Esophagus squamous epithelium (tissue), 5 donors: ENCODE measurements at regions not wholly inside any gene's neighbourhood (a gene's known extent, or its start where the extent isn't known, plus 50 kb on each side); places are given as distances from the start of the nearest gene placed in this dataset.
A peak's percentile ranks its signal among the peaks of the same experiment; 100 is the strongest.

ENCODE experiments used
- DNase-seq: peaks from one replicate; lab custom pipeline; 2025; lab: John Stamatoyannopoulos, UW
- H3K27ac ChIP-seq, 4 donors: fragments of 200-600 bp; sonication (generic); one replicate each; pipeline ENCODE4 v1.5.1; 2016 to 2019; ENCODE audit warnings: mild to moderate bottlenecking in 1 of 4
- H3K27me3 ChIP-seq, 4 donors: fragments of 200-600 bp; sonication (generic); 1 replicate in 3 of 4; 2 replicates in 1 of 4; pipeline versions ENCODE4 v1.5.1 to v1.6.0; 2017 to 2021; ENCODE audit warnings: antibody characterized with exemption in 1 of 4
- H3K36me3 ChIP-seq, 3 donors: fragments of 200-600 bp; sonication (generic); one replicate each; pipeline ENCODE4 v1.5.1; 2016 to 2019
- H3K4me1 ChIP-seq, 3 donors: fragments of 200-600 bp; sonication (generic); one replicate each; pipeline ENCODE4 v1.5.1; 2017 to 2019
- H3K4me3 ChIP-seq, 4 donors: fragments of 200-600 bp; sonication (generic); 1 replicate in 3 of 4; 2 replicates in 1 of 4; pipeline ENCODE4 v1.5.1; 2016 to 2019; ENCODE audit warnings: mild to moderate bottlenecking in 2 of 4, moderate library complexity in 1 of 4
- H3K9me3 ChIP-seq, 3 donors: fragments of 200-600 bp; sonication (generic); one replicate each; pipeline ENCODE4 v1.5.1; 2016 to 2019
- CTCF ChIP-seq, 6 experiments: fragments of 450-650 bp in 4 of 6; fragments of 200-600 bp in 2 of 6; sonication (generic) in 2 of 6; IDR thresholded peaks; one replicate each; pipeline ENCODE4 v1.5.1; 2016 to 2019; ENCODE audit warnings: antibody characterized with exemption in 6 of 6, mild to moderate bottlenecking in 4 of 6, moderate library complexity in 4 of 6
- POLR2A ChIP-seq, 4 donors: fragments of 450-650 bp; IDR thresholded peaks; one replicate each; pipeline ENCODE4 v1.6.1; 2017; ENCODE audit warnings: antibody characterized with exemption in 4 of 4, mild to moderate bottlenecking in 4 of 4, moderate library complexity in 3 of 4
- WGBS, 2 donors: methylation state at CpG; one replicate each; pipeline ENCODE4 v1.1.5; 2018; 5-methylcytosine and 5-hydroxymethylcytosine counted together
- intact Hi-C: fragments of 100-400 bp; cut with DNase I; formaldehyde crosslinking; loops from one replicate; pipeline ENCODE4 v1.15.0; 2022
- donor health status: DM: yes; HTN: yes; CAD: no.

- Histone ChIP-seq H3K36me3 (no peaks in the 10 kb centered on the region), H3K4me3 (peak overlapping the region; percentile 16 to 73 (median 58)), H3K9me3 (peaks cover 0 to 8% (median 0%) of the 10 kb centered on the region in 3 donors), H3K27me3 (peaks cover 0 to 47% (median 2%) of the 10 kb centered on the region in 4 donors), H3K4me1 (peaks cover 6 to 36% (median 13%) of the 10 kb centered on the region in 3 donors), H3K27ac (peak overlapping the region; percentile 86 to 98 (median 97))
- intact Hi-C loops, result no loop called here
- 2 to 3% methylated on average over 25 to 26 of the region's 31 CpGs for WGBS, 2 donors
- DNase-seq, result no peak
- TF ChIP-seq POLR2A (IDR thresholded peaks at IDR 0.05) (peak in 2 of 4 donors; percentile 47 to 50), CTCF (IDR thresholded peaks at IDR 0.05) (no peak)
These were observed 128.5 kb downstream of the HFE start for GRCh38 chr6:26215585-26216358.

DNA sequence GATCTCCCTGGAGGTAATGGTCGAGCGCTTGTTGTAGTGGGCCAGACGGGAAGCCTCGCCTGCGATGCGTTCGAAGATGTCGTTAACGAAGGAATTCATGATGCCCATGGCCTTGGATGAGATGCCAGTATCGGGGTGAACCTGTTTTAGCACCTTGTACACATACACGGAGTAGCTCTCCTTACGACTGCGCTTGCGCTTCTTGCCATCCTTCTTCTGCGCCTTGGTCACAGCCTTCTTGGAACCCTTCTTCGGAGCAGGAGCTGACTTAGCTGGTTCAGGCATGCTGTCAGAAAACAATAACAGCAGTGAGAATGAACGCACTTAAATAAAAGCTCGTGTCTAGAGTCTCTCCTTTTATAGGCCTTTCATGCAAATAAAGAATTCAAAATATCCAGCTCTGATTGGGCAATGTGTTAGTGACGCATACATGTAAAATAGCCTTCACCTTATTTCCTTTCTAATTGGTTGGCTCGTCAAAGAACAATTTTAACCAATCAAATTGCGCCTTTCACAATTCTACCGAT is 129.2 kb downstream of the HFE start:
- peak overlapping the region; percentile 86 to 98 (median 97) for H3K27ac ChIP-seq
- peaks cover 6 to 36% (median 13%) of the 10 kb centered on the region in 3 donors for H3K4me1 ChIP-seq
- 0 to 1% methylated on average over 19 to 20 of the region's 22 CpGs for WGBS, 2 donors
- H3K9me3 ChIP-seq, result peaks cover 0 to 8% (median 0%) of the 10 kb centered on the region in 3 donors
- peak in 1 of 6 experiments; percentile 11 for TF ChIP-seq CTCF (IDR thresholded peaks at IDR 0.05)
- peak; percentile 21 to 99 (median 99) for TF ChIP-seq POLR2A (IDR thresholded peaks at IDR 0.05)
- intact Hi-C loops, result no loop called here
- peaks cover 0 to 48% (median 2%) of the 10 kb centered on the region in 4 donors for H3K27me3 ChIP-seq
- no peaks in the 10 kb centered on the region for H3K36me3 ChIP-seq
- no peak for DNase-seq
- H3K4me3 ChIP-seq, result peak overlapping the region; percentile 37 to 73 (median 58)

DNA sequence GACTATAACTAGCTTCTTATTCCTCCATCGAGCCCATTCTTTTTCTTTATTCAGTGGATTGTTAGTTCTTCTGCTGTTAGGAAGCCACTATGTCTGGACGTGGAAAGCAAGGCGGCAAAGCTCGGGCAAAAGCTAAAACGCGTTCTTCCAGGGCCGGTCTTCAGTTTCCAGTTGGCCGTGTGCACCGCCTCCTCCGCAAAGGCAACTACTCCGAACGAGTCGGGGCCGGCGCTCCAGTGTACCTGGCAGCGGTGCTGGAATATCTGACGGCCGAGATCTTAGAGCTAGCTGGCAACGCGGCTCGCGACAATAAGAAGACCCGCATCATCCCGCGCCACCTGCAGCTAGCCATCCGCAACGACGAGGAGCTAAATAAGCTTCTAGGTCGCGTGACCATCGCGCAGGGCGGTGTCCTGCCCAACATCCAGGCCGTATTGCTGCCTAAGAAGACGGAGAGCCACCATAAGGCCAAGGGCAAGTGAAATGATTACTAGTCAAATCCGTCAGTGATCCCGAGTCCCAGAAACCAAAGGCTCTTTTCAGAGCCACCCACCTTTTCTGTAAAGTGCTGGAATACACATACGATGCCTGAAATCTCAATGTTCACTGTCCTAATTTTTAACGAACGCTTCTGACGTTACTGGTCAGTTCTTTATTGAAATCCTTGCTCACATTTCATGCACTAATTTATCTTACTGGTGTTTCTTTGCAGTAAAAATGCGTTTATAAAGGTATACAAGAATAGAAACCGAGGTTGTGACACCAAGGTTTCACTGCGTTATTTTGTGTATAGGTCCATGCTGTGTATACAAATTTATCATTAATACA is 129.9 kb downstream of the HFE start:
- Histone ChIP-seq H3K4me3 (peak overlapping the region; percentile 37 to 73 (median 58)), H3K4me1 (peaks cover 6 to 36% (median 13%) of the 10 kb centered on the region in 3 donors), H3K36me3 (no peaks in the 10 kb centered on the region), H3K9me3 (peaks cover 0 to 8% (median 0%) of the 10 kb centered on the region in 3 donors), H3K27me3 (peaks cover 0 to 54% (median 2%) of the 10 kb centered on the region in 4 donors), H3K27ac (peak overlapping the region; percentile 86 to 98 (median 97))
- no peak for DNase-seq
- WGBS, 2 donors, result 0% methylated on average over 28 to 30 of the region's 44 CpGs
- intact Hi-C loops, result no loop called here
- TF ChIP-seq CTCF (IDR thresholded peaks at IDR 0.05) (peak in 5 of 6 experiments; percentile 17 to 53 (median 33)), POLR2A (IDR thresholded peaks at IDR 0.05) (peak in 3 of 4 donors; percentile 44 to 89 (median 61))

GRCh38 chr6:26217714-26218075 is 130.5 kb downstream of the HFE start:
- Histone ChIP-seq H3K9me3 (peaks cover 0 to 8% (median 0%) of the 10 kb centered on the region in 3 donors), H3K4me1 (peaks cover 6 to 38% (median 13%) of the 10 kb centered on the region in 3 donors), H3K27ac (peak overlapping the region; percentile 86 to 98 (median 97)), H3K27me3 (peaks cover 0 to 58% (median 2%) of the 10 kb centered on the region in 4 donors), H3K36me3 (no peaks in the 10 kb centered on the region), H3K4me3 (peak overlapping the region; percentile 37 to 73 (median 58))
- TF ChIP-seq CTCF (IDR thresholded peaks at IDR 0.05), result no peak
- no peak for TF ChIP-seq POLR2A (IDR thresholded peaks at IDR 0.05)
- no peak for DNase-seq
- intact Hi-C loops, result no loop called here
- 6 to 15% methylated on average over 10 of the region's 10 CpGs for WGBS, 2 donors
